Ishikawa (cell line): ENCODE measurements at regions not wholly inside any gene's neighbourhood (a gene's known extent, or its start where the extent isn't known, plus 50 kb on each side); places are given as distances from the start of the nearest gene placed in this dataset.

Experiments used
- CEBPB ChIP-seq: IDR thresholded peaks from 2 replicates; pipeline ENCODE4 v1.6.1; 2012
- EGR1 ChIP-seq: IDR thresholded peaks from 2 replicates; pipeline ENCODE4 v1.6.1; 2012
- EP300 ChIP-seq: IDR thresholded peaks from 2 replicates; pipeline ENCODE4 v1.6.1; 2012; ENCODE audit warnings: borderline replicate concordance
- FOXM1 ChIP-seq: IDR thresholded peaks from 2 replicates; pipeline ENCODE4 v1.6.1; 2012; ENCODE audit warnings: low read depth, borderline replicate concordance
- NFIC ChIP-seq: IDR thresholded peaks from 2 replicates; pipeline ENCODE4 v1.6.1; 2012
- RAD21 ChIP-seq: IDR thresholded peaks from 2 replicates; pipeline ENCODE4 v1.6.1; 2012; ENCODE audit warnings: low read depth
- TAF1 ChIP-seq: IDR thresholded peaks from 2 replicates; pipeline ENCODE4 v1.6.1; 2012; ENCODE audit warnings: low read depth, mild to moderate bottlenecking
- TEAD4 ChIP-seq: IDR thresholded peaks from 2 replicates; pipeline ENCODE4 v1.6.1; 2012
- YY1 ChIP-seq: IDR thresholded peaks from 2 replicates; pipeline ENCODE4 v1.6.1; 2012; ENCODE audit warnings: low read depth
- TF ChIP-seq, protein P1 (sequence below): IDR thresholded peaks from 2 replicates; pipeline ENCODE4 v1.6.1; 2012; ENCODE audit warnings: low read depth, mild to moderate bottlenecking

DNA sequence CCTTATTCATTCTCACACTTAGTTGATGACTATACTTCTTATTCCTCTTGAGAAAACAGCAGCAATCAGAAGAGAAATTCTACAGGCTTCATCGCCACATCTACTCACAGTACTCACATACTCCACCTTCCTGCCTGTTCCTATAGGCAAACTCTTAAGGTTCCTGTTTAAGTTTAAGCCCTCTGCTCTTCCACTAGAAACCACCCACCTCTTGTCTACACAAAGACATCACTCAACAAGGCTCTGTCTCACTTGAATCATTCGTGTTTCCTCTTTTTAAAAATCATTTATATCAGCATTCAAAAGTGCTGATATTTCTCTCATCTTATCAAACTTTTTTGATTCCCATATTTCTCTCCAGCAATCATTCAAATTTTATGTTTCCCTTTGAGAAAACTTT is 85.5 kb upstream of the ADO start:
- TF ChIP-seq FOXM1 (no peak), TEAD4 (no peak), TAF1 (no peak), EP300 (no peak), RAD21 (no peak), CEBPB (no peak), YY1 (no peak), EGR1 (no peak), NFIC (no peak)
- TF ChIP-seq, protein P1, sequence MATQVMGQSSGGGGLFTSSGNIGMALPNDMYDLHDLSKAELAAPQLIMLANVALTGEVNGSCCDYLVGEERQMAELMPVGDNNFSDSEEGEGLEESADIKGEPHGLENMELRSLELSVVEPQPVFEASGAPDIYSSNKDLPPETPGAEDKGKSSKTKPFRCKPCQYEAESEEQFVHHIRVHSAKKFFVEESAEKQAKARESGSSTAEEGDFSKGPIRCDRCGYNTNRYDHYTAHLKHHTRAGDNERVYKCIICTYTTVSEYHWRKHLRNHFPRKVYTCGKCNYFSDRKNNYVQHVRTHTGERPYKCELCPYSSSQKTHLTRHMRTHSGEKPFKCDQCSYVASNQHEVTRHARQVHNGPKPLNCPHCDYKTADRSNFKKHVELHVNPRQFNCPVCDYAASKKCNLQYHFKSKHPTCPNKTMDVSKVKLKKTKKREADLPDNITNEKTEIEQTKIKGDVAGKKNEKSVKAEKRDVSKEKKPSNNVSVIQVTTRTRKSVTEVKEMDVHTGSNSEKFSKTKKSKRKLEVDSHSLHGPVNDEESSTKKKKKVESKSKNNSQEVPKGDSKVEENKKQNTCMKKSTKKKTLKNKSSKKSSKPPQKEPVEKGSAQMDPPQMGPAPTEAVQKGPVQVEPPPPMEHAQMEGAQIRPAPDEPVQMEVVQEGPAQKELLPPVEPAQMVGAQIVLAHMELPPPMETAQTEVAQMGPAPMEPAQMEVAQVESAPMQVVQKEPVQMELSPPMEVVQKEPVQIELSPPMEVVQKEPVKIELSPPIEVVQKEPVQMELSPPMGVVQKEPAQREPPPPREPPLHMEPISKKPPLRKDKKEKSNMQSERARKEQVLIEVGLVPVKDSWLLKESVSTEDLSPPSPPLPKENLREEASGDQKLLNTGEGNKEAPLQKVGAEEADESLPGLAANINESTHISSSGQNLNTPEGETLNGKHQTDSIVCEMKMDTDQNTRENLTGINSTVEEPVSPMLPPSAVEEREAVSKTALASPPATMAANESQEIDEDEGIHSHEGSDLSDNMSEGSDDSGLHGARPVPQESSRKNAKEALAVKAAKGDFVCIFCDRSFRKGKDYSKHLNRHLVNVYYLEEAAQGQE = no peak
